Stimulated activated CD8-positive, alpha-beta memory T cell treated with anti-CD3 and anti-CD28 coated beads, Interleukin-12 subunit alpha, Interleukin-12 subunit beta, amount 100 ng/mL, for 4 hours (primary cell): ENCODE measurements at regions not wholly inside any gene's neighbourhood (a gene's known extent, or its start where the extent isn't known, plus 50 kb on each side); places are given as distances from the start of the nearest gene placed in this dataset.
"Not testable (repeated sequence)": the region's sequence is repeated elsewhere in the genome, so short reads cannot be mapped to it uniquely, and the experiment has no call there.

Source experiments
- DNase-seq: peaks from one replicate; pipeline ENCODE4 v3.0.0-alpha.2; 2020; ENCODE audit warnings: low read depth

GRCh38 chr7:131961054-131961680 lies 404.7 kb upstream of the PODXL start:
- no peak for DNase-seq

- no peak for DNase-seq
These were observed 402.8 kb upstream of the PODXL start for GRCh38 chr7:131959106-131959812.

- no peak for DNase-seq
These were observed 401.1 kb upstream of the PODXL start for GRCh38 chr7:131957338-131958020.

- no peak for DNase-seq
These were observed 400.4 kb upstream of the PODXL start for GRCh38 chr7:131956864-131957263.

GRCh38 chr7:131955679-131956078 lies 399.3 kb upstream of the PODXL start:
- no peak for DNase-seq

GRCh38 chr7:131953184-131953583 lies 396.8 kb upstream of the PODXL start:
- DNase-seq = no peak

GRCh38 chr7:131952365-131952764 lies 395.9 kb upstream of the PODXL start:
- DNase-seq = no peak

- no peak for DNase-seq
These were observed 394.3 kb upstream of the PODXL start for GRCh38 chr7:131950758-131951157.

- DNase-seq = no peak
These were observed 393.2 kb upstream of the PODXL start for GRCh38 chr7:131949659-131950058.

- no peak for DNase-seq
These were observed 392.1 kb upstream of the PODXL start for GRCh38 chr7:131948434-131949053.

GRCh38 chr7:131947661-131948060 lies 391.2 kb upstream of the PODXL start:
- no peak for DNase-seq

- no peak for DNase-seq
These were observed 389.6 kb upstream of the PODXL start for GRCh38 chr7:131945957-131946544.

- DNase-seq = no peak
These were observed 389.0 kb upstream of the PODXL start for GRCh38 chr7:131945313-131945911.

GRCh38 chr7:131944556-131945069 lies 388.2 kb upstream of the PODXL start:
- DNase-seq = no peak

- DNase-seq = no peak
These were observed 387.2 kb upstream of the PODXL start for GRCh38 chr7:131943646-131944045.

- DNase-seq = no peak
These were observed 386.8 kb upstream of the PODXL start for GRCh38 chr7:131943211-131943610.

- DNase-seq = no peak
These were observed 386.1 kb upstream of the PODXL start for GRCh38 chr7:131942287-131943150.

- DNase-seq = no peak
These were observed 384.9 kb upstream of the PODXL start for GRCh38 chr7:131941291-131941690.

GRCh38 chr7:131940621-131941165 lies 384.3 kb upstream of the PODXL start:
- DNase-seq = no peak

- not testable (repeated sequence) for DNase-seq
These were observed 382.4 kb upstream of the PODXL start for GRCh38 chr7:131938788-131939187.

GRCh38 chr7:131937868-131938267 lies 381.4 kb upstream of the PODXL start:
- DNase-seq = no peak
